ENCODE measurements at regions not wholly inside any gene's neighbourhood (a gene's known extent, or its start where the extent isn't known, plus 50 kb on each side); places are given as distances from the start of the nearest gene placed in this dataset.

DNA sequence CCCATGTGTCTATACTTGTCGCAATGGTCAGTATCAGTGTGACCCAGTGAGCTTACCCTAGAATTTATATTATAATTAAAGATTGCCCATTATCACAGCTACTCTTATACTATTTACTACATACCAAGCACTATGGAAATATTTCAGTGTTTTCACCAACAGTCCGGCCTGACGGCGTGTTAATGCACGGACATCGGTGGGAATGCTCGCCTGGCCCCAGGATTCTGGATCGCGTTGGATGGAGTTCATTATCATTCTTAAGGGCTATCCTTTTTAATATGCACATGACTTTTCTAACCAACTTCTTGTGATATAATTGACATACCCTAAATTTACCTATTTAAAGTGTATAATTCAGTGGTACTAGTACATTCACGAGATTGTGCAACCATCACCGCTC lies 51.8 kb upstream of the AFDN start:
- Histone ChIP-seq H3K9ac (ENCODE audit: control insufficient read depth, extremely low read depth, insufficient read depth, low read length) (no peak overlapping the region), H3K27ac (ENCODE audit: control insufficient read depth, insufficient read depth, low read length) (no peak overlapping the region), H3K4me3 (ENCODE audit: control insufficient read depth in 2 of 3, extremely low read depth in 1 of 3, insufficient read depth in 2 of 3, low read depth in 1 of 3, low read length in 3 of 3) (no peak overlapping the region)

DNA sequence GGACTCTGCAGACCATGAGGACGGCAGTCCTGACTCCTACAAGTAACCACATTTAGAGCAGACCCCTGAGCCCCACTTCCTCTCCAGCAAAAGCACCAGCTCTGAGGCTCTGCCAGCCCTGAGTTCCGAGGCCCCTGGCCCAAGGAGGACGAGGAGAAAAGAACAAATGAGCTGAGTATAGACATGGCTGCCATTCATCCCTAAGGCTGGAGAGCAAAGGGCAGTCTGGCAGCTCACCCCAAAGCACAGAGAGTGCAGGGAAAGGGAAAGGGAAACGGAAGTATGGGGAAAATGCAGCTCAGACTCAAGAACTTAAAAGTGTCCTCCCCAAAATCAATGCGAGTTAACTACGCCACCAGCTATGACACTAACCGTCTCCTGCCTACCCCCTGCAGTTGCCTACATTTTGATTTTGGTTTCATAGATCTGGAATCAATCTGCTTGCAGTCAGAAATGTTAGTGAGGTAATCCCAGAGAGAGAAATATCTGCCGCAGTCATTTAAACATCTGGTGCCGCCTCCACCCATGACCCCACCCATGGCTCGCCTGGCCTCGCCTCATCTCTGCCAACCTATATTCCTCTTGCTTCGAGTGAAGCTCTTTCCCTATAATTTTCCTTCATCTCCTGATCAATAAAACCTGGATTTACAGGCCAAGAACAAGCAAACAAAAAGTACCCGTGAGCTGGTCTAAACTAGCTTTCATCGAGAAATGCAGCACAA lies 49.6 kb upstream of the AFDN start:
- no peak overlapping the region for H3K4me2 ChIP-seq (ENCODE audit: control insufficient read depth, extremely low read depth, insufficient read depth, low read depth, low read length)
- DNase-seq (ENCODE audit: low read depth, low spot score), result no peak

More for the DNA sequence above, 51.8 kb upstream of the AFDN start:
- no peak overlapping the region for H2AFZ ChIP-seq (ENCODE audit: control insufficient read depth, low read length)
- no peak for FAIRE-seq
- H3K36me3 ChIP-seq (ENCODE audit: control insufficient read depth in 2 of 2, extremely low read depth in 1 of 2, insufficient read depth in 2 of 2, low read length in 2 of 2), result no peaks in the 10 kb centered on the region
- no peaks in the 10 kb centered on the region for H3K27me3 ChIP-seq (ENCODE audit: control insufficient read depth, extremely low read depth, insufficient read depth, low read length)
- H3K9me3 ChIP-seq (ENCODE audit: control insufficient read depth, low read depth, low read length), result no peaks in the 10 kb centered on the region
- H3K9me1 ChIP-seq (ENCODE audit: control insufficient read depth, extremely low read depth, insufficient read depth, low read length), result no peaks in the 10 kb centered on the region
- no peaks in the 10 kb centered on the region for H3K79me2 ChIP-seq (ENCODE audit: control insufficient read depth, insufficient read depth, low read length)
- H3K4me2 ChIP-seq (ENCODE audit: control insufficient read depth, extremely low read depth, insufficient read depth, low read depth, low read length), result no peak overlapping the region
- dilution Hi-C loops (cut with MboI; ENCODE audit: extremely low pct_ligation_motif_present, low sequenced_read_pairs), result no loop called here
- no peak for DNase-seq (ENCODE audit: low read depth, low spot score)
- no peaks in the 10 kb centered on the region for H3K4me1 ChIP-seq (ENCODE audit: control insufficient read depth, extremely low read depth, insufficient read depth, low read length)
- TF ChIP-seq EZH2 (IDR thresholded peaks at IDR 0.05; ENCODE audit: low read length), result no peak
- TF ChIP-seq, protein P1, sequence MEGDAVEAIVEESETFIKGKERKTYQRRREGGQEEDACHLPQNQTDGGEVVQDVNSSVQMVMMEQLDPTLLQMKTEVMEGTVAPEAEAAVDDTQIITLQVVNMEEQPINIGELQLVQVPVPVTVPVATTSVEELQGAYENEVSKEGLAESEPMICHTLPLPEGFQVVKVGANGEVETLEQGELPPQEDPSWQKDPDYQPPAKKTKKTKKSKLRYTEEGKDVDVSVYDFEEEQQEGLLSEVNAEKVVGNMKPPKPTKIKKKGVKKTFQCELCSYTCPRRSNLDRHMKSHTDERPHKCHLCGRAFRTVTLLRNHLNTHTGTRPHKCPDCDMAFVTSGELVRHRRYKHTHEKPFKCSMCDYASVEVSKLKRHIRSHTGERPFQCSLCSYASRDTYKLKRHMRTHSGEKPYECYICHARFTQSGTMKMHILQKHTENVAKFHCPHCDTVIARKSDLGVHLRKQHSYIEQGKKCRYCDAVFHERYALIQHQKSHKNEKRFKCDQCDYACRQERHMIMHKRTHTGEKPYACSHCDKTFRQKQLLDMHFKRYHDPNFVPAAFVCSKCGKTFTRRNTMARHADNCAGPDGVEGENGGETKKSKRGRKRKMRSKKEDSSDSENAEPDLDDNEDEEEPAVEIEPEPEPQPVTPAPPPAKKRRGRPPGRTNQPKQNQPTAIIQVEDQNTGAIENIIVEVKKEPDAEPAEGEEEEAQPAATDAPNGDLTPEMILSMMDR (optimal IDR thresholded peaks at IDR 0.05 in 1 of 3, IDR thresholded peaks at IDR 0.05 in 1 of 3, conservative IDR thresholded peaks at IDR 0.05 in 1 of 3; ENCODE audit: extremely low read depth in 1 of 3, insufficient read depth in 2 of 3, low read length in 3 of 3), result no peak
- no peaks in the 10 kb centered on the region for H4K20me1 ChIP-seq (ENCODE audit: control insufficient read depth, extremely low read depth, insufficient read depth, low read length)

More for the DNA sequence above, 49.6 kb upstream of the AFDN start:
- Histone ChIP-seq H3K9me1 (ENCODE audit: control insufficient read depth, extremely low read depth, insufficient read depth, low read length) (no peaks in the 10 kb centered on the region), H3K27ac (ENCODE audit: control insufficient read depth, insufficient read depth, low read length) (no peak overlapping the region), H3K27me3 (ENCODE audit: control insufficient read depth, extremely low read depth, insufficient read depth, low read length) (no peaks in the 10 kb centered on the region), H4K20me1 (ENCODE audit: control insufficient read depth, extremely low read depth, insufficient read depth, low read length) (no peaks in the 10 kb centered on the region), H3K79me2 (ENCODE audit: control insufficient read depth, insufficient read depth, low read length) (no peaks in the 10 kb centered on the region), H3K9ac (ENCODE audit: control insufficient read depth, extremely low read depth, insufficient read depth, low read length) (no peak overlapping the region), H3K4me1 (ENCODE audit: control insufficient read depth, extremely low read depth, insufficient read depth, low read length) (no peaks in the 10 kb centered on the region), H3K4me3 (ENCODE audit: control insufficient read depth in 2 of 3, extremely low read depth in 1 of 3, insufficient read depth in 2 of 3, low read depth in 1 of 3, low read length in 3 of 3) (no peak overlapping the region), H3K9me3 (ENCODE audit: control insufficient read depth, low read depth, low read length) (no peaks in the 10 kb centered on the region), H3K36me3 (ENCODE audit: control insufficient read depth in 2 of 2, extremely low read depth in 1 of 2, insufficient read depth in 2 of 2, low read length in 2 of 2) (no peaks in the 10 kb centered on the region), H2AFZ (ENCODE audit: control insufficient read depth, low read length) (no peak overlapping the region)
- dilution Hi-C loops (cut with MboI; ENCODE audit: extremely low pct_ligation_motif_present, low sequenced_read_pairs), result no loop called here
- no peak for FAIRE-seq
- TF ChIP-seq, protein P1 (optimal IDR thresholded peaks at IDR 0.05 in 1 of 3, IDR thresholded peaks at IDR 0.05 in 1 of 3, conservative IDR thresholded peaks at IDR 0.05 in 1 of 3; ENCODE audit: extremely low read depth in 1 of 3, insufficient read depth in 2 of 3, low read length in 3 of 3), result no peak
- no peak for TF ChIP-seq EZH2 (IDR thresholded peaks at IDR 0.05; ENCODE audit: low read length)

All from keratinocyte (primary cell).